ENCODE measurements at regions not wholly inside any gene's neighbourhood (a gene's known extent, or its start where the extent isn't known, plus 50 kb on each side); places are given as distances from the start of the nearest gene placed in this dataset.

GRCh38 chr4:100130964-100131363, 59.3 kb downstream of the DDIT4L start:
- no peak for DNase-seq

- DNase-seq = peak in 1 of 4 experiments; percentile 18
Observed at GRCh38 chr4:100130491-100130890, 59.8 kb downstream of the DDIT4L start.

- no peak for DNase-seq
Observed at GRCh38 chr4:100129774-100130173, 60.5 kb downstream of the DDIT4L start.

- no peak for DNase-seq
Observed at GRCh38 chr4:100128338-100128737, 61.9 kb downstream of the DDIT4L start.

GRCh38 chr4:100124715-100125114, 65.6 kb downstream of the DDIT4L start:
- DNase-seq = no peak

- DNase-seq = no peak
Observed at GRCh38 chr4:100118181-100118580, 72.1 kb downstream of the DDIT4L start.

- DNase-seq = no peak
Observed at GRCh38 chr4:100117750-100118149, 72.5 kb downstream of the DDIT4L start.

GRCh38 chr4:100114909-100115308, 75.4 kb downstream of the DDIT4L start:
- no peak for DNase-seq

GRCh38 chr4:100113732-100114131, 76.5 kb downstream of the DDIT4L start:
- DNase-seq = peak in 3 of 4 experiments; percentile 4 to 27 (median 19)

GRCh38 chr4:100113096-100113495, 77.2 kb downstream of the DDIT4L start:
- DNase-seq = no peak

GRCh38 chr4:100109921-100110320, 80.3 kb downstream of the DDIT4L start:
- DNase-seq = no peak

- DNase-seq = no peak
Observed at GRCh38 chr4:100108869-100109268, 81.4 kb downstream of the DDIT4L start.

- DNase-seq = no peak
Observed at GRCh38 chr4:100106982-100107381, 83.3 kb downstream of the DDIT4L start.

- DNase-seq = no peak
Observed at GRCh38 chr4:100103671-100104070, 86.6 kb downstream of the DDIT4L start.

- no peak for DNase-seq
Observed at GRCh38 chr4:100100985-100101384, 89.3 kb downstream of the DDIT4L start.

GRCh38 chr4:100099746-100100145, 90.5 kb downstream of the DDIT4L start:
- DNase-seq = no peak

GRCh38 chr4:100098681-100099080, 91.6 kb downstream of the DDIT4L start:
- no peak for DNase-seq

GRCh38 chr4:100098011-100098545, 92.2 kb downstream of the DDIT4L start:
- no peak for DNase-seq

GRCh38 chr4:100095729-100096595, 94.3 kb downstream of the DDIT4L start:
- DNase-seq = peak; percentile 49 to 75 (median 66)

- DNase-seq = peak; percentile 68 to 85 (median 77)
Observed at GRCh38 chr4:100093091-100093866, 97.0 kb downstream of the DDIT4L start.

- DNase-seq = no peak
Observed at GRCh38 chr4:100087743-100088142, 102.5 kb downstream of the DDIT4L start.

- DNase-seq = no peak
Observed at GRCh38 chr4:100086766-100087431, 103.4 kb downstream of the DDIT4L start.

GRCh38 chr4:100084892-100085291, 105.4 kb downstream of the DDIT4L start:
- DNase-seq = no peak
